ENCODE measurements at regions not wholly inside any gene's neighbourhood (a gene's known extent, or its start where the extent isn't known, plus 50 kb on each side); places are given as distances from the start of the nearest gene placed in this dataset.

- TF ChIP-seq CTCF (IDR thresholded peaks at IDR 0.05) (no peak), EP300 (IDR thresholded peaks at IDR 0.05) (no peak)
Measured at GRCh38 chr2:223121283-223121682, 69.3 kb downstream of the KCNE4 start.
